HG03558 (cell line): ENCODE measurements at regions not wholly inside any gene's neighbourhood (a gene's known extent, or its start where the extent isn't known, plus 50 kb on each side); places are given as distances from the start of the nearest gene placed in this dataset.

Source experiments
- ATAC-seq: cut with Tn5 transposase; IDR thresholded peaks from one replicate; pipeline ENCODE4 v1.9.1; 2021; ENCODE audit warnings: moderate number of reproducible peaks; ENCODE audit not compliant: unreplicated experiment; ENCODE audit errors: extremely low read depth

GRCh38 chr2:6474161-6475140 is 391.3 kb downstream of the CMPK2 start:
- no peak for ATAC-seq

DNA sequence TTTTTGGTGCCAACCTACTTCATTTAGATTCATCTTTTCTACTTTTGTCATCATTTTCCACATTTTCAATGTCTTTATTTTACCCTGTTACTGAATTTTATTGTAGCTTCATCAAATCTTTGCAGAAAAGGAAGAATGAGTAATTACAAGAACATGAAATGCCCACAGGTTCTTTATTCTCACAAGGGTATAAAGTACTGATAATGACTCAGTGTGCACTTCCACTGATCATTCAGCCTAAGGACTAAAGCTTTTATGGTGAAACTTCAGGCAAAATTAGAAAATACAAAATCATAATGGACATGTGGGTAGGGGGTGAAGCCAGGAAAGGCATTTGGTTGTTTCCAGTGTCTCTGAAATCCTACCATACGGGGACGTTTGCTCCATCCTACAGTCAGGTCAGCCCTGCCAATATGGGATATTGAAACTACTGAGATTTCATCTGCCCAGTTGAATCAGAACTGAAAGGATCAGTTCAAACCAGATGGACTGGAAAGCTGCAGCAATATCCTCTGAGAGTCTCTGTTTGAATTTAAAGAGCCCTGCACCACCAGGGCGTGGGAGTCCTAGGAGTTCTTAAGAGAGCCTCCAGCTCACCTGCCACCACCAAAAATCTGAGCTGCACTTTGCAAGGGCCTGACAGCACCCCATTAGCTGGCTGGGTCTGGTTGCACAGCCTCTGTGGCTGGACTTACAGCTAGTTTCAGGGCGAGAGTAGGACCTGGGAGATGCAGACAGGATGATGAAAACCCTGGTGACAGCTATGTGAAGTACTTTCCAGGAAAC is 390.4 kb downstream of the CMPK2 start:
- no peak for ATAC-seq

GRCh38 chr2:6480514-6480913 is 385.2 kb downstream of the CMPK2 start:
- no peak for ATAC-seq

GRCh38 chr2:6482256-6482655 is 383.5 kb downstream of the CMPK2 start:
- ATAC-seq: no peak

- no peak for ATAC-seq
These were observed 377.9 kb downstream of the CMPK2 start for GRCh38 chr2:6487765-6488164.

DNA sequence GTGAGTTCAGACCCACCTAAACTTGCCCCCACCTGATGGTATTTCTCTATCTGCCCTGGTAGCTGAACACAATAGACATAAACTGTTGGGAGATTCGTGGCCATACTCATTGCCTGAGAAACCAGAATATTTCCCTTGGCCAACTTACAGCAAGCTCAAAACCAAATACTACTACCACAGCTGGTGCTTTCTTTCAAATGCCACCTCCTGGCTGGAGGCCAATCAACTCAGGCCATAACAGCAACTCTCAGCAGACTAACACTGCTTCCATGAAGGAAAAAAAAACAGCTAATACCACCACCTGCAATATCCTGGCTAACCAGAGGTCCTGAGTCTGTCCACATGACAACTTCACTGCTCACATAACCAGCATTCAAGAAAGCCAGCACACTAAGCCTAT is 373.1 kb downstream of the CMPK2 start:
- ATAC-seq: no peak

- no peak for ATAC-seq
These were observed 372.4 kb downstream of the CMPK2 start for GRCh38 chr2:6493266-6493665.

DNA sequence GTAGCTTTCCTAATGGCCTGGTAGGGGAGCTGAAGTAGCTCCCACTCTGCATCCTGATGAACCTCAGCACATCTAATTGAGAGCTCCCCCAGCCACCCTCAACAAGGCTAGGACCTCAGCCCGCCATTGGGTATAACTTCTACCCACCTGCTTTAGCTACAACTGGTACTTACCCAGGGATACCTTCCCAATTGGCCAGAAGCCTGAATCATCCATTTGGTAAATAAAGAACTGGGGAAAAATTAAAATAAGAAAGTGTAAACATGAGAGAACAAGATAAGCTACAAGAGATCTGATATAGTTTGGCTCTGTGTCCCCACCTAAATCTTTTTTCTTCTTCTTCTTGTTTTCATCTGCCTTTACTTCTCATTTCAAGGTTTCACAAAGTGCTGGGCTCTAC is 372.0 kb downstream of the CMPK2 start:
- no peak for ATAC-seq

DNA sequence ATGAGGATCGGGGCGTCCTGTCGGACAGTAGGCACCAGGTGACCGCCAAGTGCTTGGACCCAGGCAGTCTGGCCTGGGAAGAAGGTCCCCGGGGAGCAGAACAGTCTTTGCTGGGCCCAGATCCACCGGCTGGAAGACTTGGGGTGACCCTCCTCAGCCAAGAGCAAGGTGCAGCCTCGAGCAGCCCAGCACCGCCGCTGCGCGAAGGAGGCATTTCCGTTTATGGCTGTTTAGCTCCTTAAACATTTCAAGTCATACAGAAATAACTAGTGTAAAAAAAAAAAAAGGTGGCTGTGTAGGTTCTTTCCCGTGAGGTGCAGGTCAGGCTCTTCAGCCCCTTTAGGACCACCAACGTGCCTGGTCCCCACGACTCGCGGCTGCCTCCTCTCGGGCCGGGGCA is 370.2 kb downstream of the CMPK2 start:
- ATAC-seq: no peak

DNA sequence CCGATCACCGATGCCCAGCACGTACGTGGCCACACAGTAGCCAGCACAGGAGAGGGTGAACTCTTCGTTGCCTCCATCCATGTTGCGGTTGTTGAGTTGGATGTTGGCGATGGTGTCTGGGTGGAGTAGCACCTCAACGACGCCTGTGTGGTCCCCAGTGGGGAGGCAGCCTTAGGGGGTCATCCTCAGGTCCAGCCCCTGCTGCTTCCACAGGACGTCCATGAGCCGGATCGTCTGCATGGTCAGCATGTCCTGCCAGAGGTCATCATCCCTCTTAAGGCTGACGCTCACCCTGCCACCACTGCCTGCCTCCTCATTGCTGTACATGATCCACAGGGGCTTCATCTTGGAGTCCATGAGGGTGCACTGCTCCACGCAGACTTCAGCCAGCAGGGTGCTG is 369.3 kb downstream of the CMPK2 start:
- no peak for ATAC-seq

GRCh38 chr2:6497048-6497447 is 368.7 kb downstream of the CMPK2 start:
- no peak for ATAC-seq

DNA sequence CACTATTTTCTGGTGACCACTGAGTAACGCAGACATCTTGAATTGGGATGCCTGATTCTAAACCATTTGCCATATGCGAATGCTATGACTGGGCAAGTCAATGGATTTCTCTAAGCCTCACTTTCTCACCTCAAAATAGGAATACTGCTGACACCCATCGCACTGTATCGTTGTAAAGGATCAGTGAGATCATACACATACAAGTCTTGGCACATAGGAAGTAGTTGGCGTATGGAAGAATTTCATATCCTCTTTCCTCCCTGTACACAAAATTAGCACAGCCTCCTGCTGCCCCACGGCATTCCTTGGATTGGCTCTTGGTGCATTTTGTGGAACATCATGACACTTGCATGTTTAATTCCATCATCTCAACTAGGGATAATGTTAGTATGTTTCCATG is 366.9 kb downstream of the CMPK2 start:
- no peak for ATAC-seq

DNA sequence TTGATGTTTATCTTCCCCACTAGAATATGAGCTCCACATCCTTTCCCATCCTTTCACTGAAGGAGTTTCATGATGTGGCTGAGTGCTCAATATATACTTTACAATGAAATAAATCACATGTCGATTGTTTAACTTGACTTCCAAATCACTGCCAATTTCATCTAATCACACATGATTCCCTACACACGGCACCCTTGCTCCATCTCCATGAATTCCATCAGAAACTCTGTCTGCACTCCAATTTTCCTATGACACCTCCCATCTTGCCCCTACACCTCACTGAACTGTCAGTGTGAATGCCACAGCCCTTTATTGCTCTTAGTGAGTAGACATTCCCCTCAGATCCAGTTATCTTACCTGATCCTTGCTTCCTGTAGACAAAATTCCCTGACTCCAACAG is 366.0 kb downstream of the CMPK2 start:
- ATAC-seq: no peak

DNA sequence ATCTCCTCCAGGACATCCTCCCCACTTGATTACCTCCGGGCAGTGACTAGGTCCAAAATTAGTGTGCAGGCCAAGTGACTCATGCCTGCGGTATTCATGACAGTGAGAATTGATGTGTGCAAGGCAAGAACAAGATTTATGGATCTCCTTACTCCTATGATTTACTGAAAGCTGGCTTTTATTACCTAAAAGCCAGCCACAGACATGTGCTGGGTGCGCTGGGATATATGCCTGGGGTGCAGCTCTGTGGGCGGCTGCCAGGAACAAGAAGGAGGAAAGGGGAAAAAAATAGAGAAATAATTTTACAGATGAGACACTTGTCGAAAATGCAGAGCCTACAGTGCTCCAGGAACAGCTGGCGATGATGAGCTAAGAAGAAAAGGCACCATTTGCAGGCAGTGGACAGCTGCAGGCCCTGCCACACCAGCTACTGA is 359.3 kb downstream of the CMPK2 start:
- ATAC-seq: no peak

GRCh38 chr2:6506859-6507258 is 358.8 kb downstream of the CMPK2 start:
- ATAC-seq: no peak

DNA sequence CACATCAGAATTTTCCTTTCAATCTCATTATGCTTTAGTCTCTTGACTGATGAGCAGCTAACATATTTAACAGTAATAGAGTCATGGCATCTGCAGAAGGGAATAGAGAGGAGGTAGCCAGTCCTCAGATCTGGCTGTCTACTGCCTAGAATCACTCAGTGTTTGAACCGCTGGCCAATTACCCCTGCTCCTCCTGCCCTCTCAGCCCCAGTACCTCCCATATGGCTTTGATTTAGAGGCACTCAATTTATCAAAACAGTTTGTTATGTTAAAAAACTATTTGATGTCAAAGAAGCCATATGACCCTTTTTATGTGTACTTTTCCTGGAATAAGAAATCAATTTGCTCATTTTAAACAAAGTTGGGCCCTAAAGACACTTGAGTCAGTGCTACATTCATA is 355.2 kb downstream of the CMPK2 start:
- ATAC-seq: no peak

DNA sequence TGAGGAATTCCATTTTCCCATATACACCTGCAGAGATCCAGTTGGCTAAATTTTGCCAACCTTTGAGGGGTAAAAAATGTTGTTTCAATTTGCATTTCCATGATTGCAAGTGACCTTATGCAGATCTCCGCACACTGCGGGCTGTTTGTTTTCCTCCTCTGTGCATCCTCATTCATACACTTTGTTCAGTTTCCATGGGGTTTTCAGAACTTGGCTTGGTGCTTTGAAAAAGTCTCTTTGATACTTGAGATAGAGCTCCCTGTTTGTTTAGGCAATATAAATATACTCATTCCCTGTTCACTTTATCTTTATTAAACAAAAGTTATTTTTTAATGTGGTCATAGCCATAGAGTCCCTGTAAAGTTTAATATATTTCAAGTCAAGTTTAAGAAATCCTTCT is 353.1 kb downstream of the CMPK2 start:
- ATAC-seq: no peak

GRCh38 chr2:6516674-6517073 is 349.0 kb downstream of the CMPK2 start:
- no peak for ATAC-seq

- ATAC-seq: no peak
These were observed 347.3 kb downstream of the CMPK2 start for GRCh38 chr2:6518361-6518760.

- ATAC-seq: no peak
These were observed 342.2 kb downstream of the CMPK2 start for GRCh38 chr2:6523476-6523875.

GRCh38 chr2:6524691-6525474 is 340.8 kb downstream of the CMPK2 start:
- ATAC-seq: no peak
